Stimulated activated naive CD8-positive, alpha-beta T cell treated with anti-CD3 and anti-CD28 coated beads, Interleukin-15, Interleukin-2, amounts not matched to agents 100 ng/mL and 50 ng/mL, for 24 hours (primary cell): ENCODE measurements at regions not wholly inside any gene's neighbourhood (a gene's known extent, or its start where the extent isn't known, plus 50 kb on each side); places are given as distances from the start of the nearest gene placed in this dataset.

ENCODE experiments used
- H3K27ac Mint-ChIP-seq: one replicate; pipeline ENCODE4 v1.8.0; 2021; ENCODE audit warnings: mild to moderate bottlenecking, mixed read lengths
- H3K27me3 Mint-ChIP-seq: one replicate; pipeline ENCODE4 v1.8.0; 2021; ENCODE audit warnings: mixed read lengths
- H3K36me3 Mint-ChIP-seq: one replicate; pipeline ENCODE4 v1.8.0; 2021; ENCODE audit warnings: low read depth, mixed read lengths
- H3K4me1 Mint-ChIP-seq: one replicate; pipeline ENCODE4 v1.8.0; 2021; ENCODE audit warnings: low read depth, mixed read lengths
- H3K4me3 Mint-ChIP-seq: one replicate; pipeline ENCODE4 v1.8.0; 2021; ENCODE audit warnings: mild to moderate bottlenecking, mixed read lengths
- H3K9me3 Mint-ChIP-seq: one replicate; pipeline ENCODE4 v1.8.0; 2021; ENCODE audit warnings: mixed read lengths

DNA sequence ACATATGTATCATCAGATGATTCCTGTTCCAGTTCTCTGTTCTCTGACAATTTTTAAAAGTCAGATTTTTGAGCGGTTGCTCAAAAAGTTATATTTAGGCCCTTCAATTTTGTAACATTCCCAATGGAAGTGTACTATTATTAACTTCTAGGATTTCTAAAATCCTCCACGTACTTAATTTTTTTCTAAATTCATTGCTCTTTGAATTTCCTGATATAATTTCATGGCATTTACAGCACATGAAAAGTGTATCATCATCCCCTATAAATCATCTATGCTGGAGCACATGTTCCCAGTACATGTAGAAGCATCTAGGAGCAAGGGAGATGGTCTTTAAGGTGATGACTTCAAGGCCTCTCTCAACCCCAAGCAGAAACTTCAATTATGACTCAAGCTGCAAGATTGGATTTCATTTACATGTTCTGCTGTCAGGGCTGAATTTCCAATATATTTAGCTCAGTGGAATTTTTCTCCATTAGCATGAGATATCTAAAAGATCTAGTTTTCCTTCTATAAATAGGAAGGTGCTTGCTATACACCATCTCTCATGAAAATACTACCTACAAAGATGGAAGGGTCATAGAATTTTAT, 392.8 kb upstream of the MIR17HG start:
- Mint-ChIP-seq H3K27ac (no peak overlapping the region), H3K27me3 (no peaks in the 10 kb centered on the region), H3K4me3 (no peak overlapping the region), H3K9me3 (peaks cover under 1% of the 10 kb centered on the region), H3K4me1 (no peaks in the 10 kb centered on the region), H3K36me3 (no peaks in the 10 kb centered on the region)

GRCh38 chr13:90956031-90956430, 391.5 kb upstream of the MIR17HG start:
- Mint-ChIP-seq H3K4me1 (no peaks in the 10 kb centered on the region), H3K36me3 (no peaks in the 10 kb centered on the region), H3K4me3 (no peak overlapping the region), H3K27ac (no peak overlapping the region), H3K27me3 (no peaks in the 10 kb centered on the region), H3K9me3 (peaks cover 4% of the 10 kb centered on the region)

DNA sequence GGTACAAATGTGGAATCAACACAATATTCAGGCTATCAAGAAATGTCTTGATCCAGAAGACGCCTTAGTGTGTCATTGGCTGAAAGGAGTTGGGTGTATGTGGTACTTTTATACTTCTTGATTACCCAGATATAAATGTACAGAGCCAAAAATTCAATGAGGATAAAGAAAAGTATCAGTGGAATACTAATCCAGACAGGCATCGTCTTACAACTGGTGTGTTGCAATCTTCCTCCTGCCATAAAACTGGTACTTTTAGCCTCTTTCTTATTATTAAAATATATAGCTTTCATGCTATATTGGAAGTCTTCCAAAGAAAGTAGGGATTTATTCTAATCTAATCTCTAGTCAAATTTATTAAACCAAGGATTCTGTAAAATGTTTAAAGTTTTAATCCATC, 388.6 kb upstream of the MIR17HG start:
- Mint-ChIP-seq H3K27ac (no peak overlapping the region), H3K9me3 (peaks cover 4% of the 10 kb centered on the region), H3K4me1 (no peaks in the 10 kb centered on the region), H3K36me3 (no peaks in the 10 kb centered on the region), H3K27me3 (no peaks in the 10 kb centered on the region), H3K4me3 (no peak overlapping the region)

DNA sequence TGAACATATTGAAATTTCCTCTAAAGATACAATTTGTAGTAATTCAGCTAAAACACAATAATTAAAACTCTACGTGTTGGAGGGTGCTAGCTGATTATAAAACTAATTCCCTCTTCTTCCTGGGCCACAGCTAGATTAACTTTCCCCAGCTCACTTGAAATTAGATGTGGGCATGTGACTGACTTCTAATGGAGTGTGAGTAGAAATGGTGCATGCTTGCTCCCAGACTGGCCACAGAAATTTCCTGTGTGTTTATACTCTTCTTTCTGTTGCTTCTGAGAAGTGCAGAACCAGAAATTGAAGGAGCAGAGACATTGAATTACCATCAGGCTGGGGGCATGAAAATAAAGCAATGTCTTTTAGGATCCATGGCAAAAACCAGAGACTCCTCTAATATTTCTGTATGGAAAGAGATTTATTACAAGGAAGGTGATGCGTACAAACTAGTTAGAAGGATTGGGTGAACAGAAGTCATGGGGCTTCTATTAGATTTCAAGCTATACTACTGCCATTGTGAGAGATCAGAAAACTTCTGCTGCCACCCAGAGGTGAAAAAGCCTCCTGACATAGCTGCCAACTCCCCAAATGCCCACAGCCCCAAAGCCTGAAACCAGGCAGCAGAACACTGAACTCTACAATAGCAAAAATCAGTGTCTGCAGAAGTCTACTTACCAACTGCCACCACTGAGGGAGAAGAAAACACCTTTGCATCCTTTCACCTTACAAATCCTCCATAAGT, 379.2 kb upstream of the MIR17HG start:
- Mint-ChIP-seq H3K4me3 (no peak overlapping the region), H3K4me1 (no peaks in the 10 kb centered on the region), H3K9me3 (no peaks in the 10 kb centered on the region), H3K27me3 (no peaks in the 10 kb centered on the region), H3K36me3 (no peaks in the 10 kb centered on the region), H3K27ac (no peak overlapping the region)

GRCh38 chr13:90974249-90974975, 373.1 kb upstream of the MIR17HG start:
- Mint-ChIP-seq H3K4me3 (no peak overlapping the region), H3K27ac (no peak overlapping the region), H3K27me3 (no peaks in the 10 kb centered on the region), H3K36me3 (no peaks in the 10 kb centered on the region), H3K4me1 (no peaks in the 10 kb centered on the region), H3K9me3 (peaks cover 6% of the 10 kb centered on the region)

DNA sequence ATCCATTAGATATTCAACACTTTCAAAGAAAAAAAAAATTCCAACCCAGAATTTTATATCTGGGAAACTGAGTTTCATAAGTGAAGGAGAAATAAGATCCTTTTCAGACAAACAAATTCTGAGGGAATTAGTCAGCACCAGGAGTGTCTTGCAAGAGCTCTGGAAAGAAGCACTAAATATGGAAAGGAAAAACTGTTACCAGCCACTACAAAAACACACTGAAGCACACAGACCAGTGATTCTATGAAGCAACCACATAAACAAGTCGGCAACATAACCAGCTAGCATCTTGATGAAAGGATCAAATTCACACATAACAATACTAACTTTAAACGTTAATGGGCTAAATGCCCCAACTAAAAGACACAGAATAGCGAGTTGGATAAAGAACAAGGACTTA, 368.4 kb upstream of the MIR17HG start:
- Mint-ChIP-seq H3K27me3 (no peaks in the 10 kb centered on the region), H3K9me3 (peaks cover 10% of the 10 kb centered on the region), H3K4me3 (no peak overlapping the region), H3K27ac (no peak overlapping the region), H3K4me1 (no peaks in the 10 kb centered on the region), H3K36me3 (no peaks in the 10 kb centered on the region)

GRCh38 chr13:90984756-90985155, 362.7 kb upstream of the MIR17HG start:
- no peaks in the 10 kb centered on the region for H3K36me3 Mint-ChIP-seq
- H3K9me3 Mint-ChIP-seq, result peaks cover 4% of the 10 kb centered on the region
- no peaks in the 10 kb centered on the region for H3K27me3 Mint-ChIP-seq
- no peak overlapping the region for H3K4me3 Mint-ChIP-seq
- no peak overlapping the region for H3K27ac Mint-ChIP-seq
- no peaks in the 10 kb centered on the region for H3K4me1 Mint-ChIP-seq

DNA sequence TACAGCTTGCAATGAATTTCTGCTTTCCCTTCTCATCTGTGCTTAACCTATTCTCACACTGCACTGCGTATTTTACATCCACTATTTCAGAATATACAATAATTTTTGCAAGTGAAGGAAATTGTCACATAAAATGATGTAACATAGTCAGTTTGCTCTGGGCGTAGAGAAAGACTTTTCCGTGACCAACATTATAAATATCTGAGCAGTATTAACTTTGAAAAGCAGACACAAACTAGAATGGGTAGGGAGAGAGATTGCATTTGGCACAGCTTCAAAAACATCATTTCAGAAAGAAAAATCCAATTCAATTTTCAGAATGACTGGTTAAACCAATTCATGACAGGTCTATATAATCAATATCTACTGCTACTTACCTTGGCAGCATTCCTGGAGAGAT, 352.5 kb upstream of the MIR17HG start:
- no peaks in the 10 kb centered on the region for H3K27me3 Mint-ChIP-seq
- no peaks in the 10 kb centered on the region for H3K36me3 Mint-ChIP-seq
- no peak overlapping the region for H3K27ac Mint-ChIP-seq
- no peak overlapping the region for H3K4me3 Mint-ChIP-seq
- H3K4me1 Mint-ChIP-seq, result no peaks in the 10 kb centered on the region
- no peaks in the 10 kb centered on the region for H3K9me3 Mint-ChIP-seq

DNA sequence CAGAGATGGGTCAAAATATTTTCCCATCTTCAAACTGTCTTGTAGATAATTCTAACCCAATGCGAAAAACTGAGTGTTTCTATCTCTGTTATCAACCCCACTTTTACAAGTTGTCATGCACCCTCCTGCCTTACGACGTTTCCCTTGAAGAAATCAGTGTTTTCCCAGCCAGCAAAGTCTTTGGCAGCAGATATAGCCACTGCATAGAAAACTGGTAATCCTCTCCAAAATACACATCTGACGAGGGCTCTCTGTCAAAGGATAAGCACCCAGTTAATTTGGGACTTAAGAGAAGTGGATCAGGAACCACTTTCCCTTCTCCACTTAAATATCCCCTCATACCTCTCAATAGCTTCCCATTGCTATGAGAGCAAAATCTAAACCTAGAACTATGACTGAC, 351.9 kb upstream of the MIR17HG start:
- no peaks in the 10 kb centered on the region for H3K9me3 Mint-ChIP-seq
- H3K27ac Mint-ChIP-seq, result no peak overlapping the region
- H3K4me3 Mint-ChIP-seq, result no peak overlapping the region
- no peaks in the 10 kb centered on the region for H3K36me3 Mint-ChIP-seq
- H3K27me3 Mint-ChIP-seq, result no peaks in the 10 kb centered on the region
- H3K4me1 Mint-ChIP-seq, result no peaks in the 10 kb centered on the region

DNA sequence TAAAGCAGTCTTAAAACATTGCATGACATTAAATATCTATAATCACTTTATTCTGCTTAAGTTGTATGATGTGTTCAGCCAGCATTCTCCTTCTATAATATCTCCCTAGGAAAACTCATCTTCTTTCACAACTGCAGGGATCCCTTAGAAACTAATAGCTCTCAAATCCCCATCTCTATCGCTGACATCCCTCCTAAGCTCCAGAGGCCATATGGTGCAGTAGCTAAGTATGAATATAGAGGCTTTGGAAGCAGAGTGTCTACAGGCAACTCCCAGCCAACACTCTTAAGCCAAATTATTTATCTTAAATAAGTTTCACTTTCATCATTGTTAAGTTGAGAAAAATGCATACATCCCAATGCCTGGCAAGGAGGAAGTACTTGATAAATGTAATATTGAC, 349.5 kb upstream of the MIR17HG start:
- Mint-ChIP-seq H3K36me3 (no peaks in the 10 kb centered on the region), H3K27ac (no peak overlapping the region), H3K4me3 (no peak overlapping the region), H3K4me1 (no peaks in the 10 kb centered on the region), H3K27me3 (no peaks in the 10 kb centered on the region), H3K9me3 (no peaks in the 10 kb centered on the region)

DNA sequence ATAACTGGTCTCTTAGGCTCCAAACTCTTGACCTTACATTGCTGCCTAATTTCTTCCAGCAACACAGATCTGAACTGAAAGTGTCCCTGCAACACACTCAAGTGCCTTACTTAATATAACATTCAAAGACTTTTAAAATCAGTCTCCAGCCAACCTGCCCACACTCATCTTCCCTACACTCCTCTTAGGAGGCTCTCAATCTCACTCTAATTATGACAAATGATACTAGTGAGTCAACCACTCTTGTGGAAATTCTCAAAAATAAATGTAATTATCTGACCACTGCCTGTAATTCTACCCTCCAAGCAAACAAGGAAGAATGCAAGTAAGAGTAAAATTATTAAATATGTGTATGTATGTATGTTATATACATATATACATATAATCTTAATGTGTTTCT, 348.1 kb upstream of the MIR17HG start:
- Mint-ChIP-seq H3K9me3 (no peaks in the 10 kb centered on the region), H3K4me1 (no peaks in the 10 kb centered on the region), H3K4me3 (no peak overlapping the region), H3K27ac (no peak overlapping the region), H3K27me3 (no peaks in the 10 kb centered on the region), H3K36me3 (no peaks in the 10 kb centered on the region)

- Mint-ChIP-seq H3K4me1 (no peaks in the 10 kb centered on the region), H3K27ac (no peak overlapping the region), H3K9me3 (no peaks in the 10 kb centered on the region), H3K4me3 (no peak overlapping the region), H3K27me3 (no peaks in the 10 kb centered on the region), H3K36me3 (no peaks in the 10 kb centered on the region)
These were observed 346.1 kb upstream of the MIR17HG start for GRCh38 chr13:91001371-91001770.

GRCh38 chr13:91014696-91015095, 332.8 kb upstream of the MIR17HG start:
- Mint-ChIP-seq H3K27me3 (no peaks in the 10 kb centered on the region), H3K4me1 (no peaks in the 10 kb centered on the region), H3K4me3 (no peak overlapping the region), H3K9me3 (no peaks in the 10 kb centered on the region), H3K27ac (no peak overlapping the region), H3K36me3 (no peaks in the 10 kb centered on the region)

GRCh38 chr13:91017031-91017668, 330.3 kb upstream of the MIR17HG start:
- Mint-ChIP-seq H3K27ac (no peak overlapping the region), H3K36me3 (no peaks in the 10 kb centered on the region), H3K27me3 (no peaks in the 10 kb centered on the region), H3K4me1 (no peaks in the 10 kb centered on the region), H3K4me3 (no peak overlapping the region), H3K9me3 (no peaks in the 10 kb centered on the region)

DNA sequence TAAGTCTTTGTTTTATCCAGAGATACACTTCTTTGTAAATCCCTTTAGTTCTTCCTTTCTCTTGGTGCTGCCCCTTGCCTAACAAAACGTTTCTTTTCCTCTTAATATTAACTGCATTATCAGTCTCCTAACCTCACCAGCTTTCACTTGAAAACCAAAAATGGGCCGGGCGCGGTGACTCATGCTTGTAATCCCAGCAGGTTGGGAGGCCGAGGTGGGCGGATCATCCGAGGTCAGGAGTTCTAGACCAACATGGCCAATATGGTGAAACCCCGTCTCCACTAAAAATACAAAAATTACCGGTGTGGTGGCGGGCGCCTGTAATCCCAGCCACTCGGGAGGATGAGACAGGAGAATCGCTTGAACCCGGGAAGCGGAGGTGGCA, 329.8 kb upstream of the MIR17HG start:
- Mint-ChIP-seq H3K4me3 (no peak overlapping the region), H3K36me3 (no peaks in the 10 kb centered on the region), H3K27ac (no peak overlapping the region), H3K9me3 (no peaks in the 10 kb centered on the region), H3K27me3 (no peaks in the 10 kb centered on the region), H3K4me1 (no peaks in the 10 kb centered on the region)
